ENCODE measurements at regions not wholly inside any gene's neighbourhood (a gene's known extent, or its start where the extent isn't known, plus 50 kb on each side); places are given as distances from the start of the nearest gene placed in this dataset.

DNA sequence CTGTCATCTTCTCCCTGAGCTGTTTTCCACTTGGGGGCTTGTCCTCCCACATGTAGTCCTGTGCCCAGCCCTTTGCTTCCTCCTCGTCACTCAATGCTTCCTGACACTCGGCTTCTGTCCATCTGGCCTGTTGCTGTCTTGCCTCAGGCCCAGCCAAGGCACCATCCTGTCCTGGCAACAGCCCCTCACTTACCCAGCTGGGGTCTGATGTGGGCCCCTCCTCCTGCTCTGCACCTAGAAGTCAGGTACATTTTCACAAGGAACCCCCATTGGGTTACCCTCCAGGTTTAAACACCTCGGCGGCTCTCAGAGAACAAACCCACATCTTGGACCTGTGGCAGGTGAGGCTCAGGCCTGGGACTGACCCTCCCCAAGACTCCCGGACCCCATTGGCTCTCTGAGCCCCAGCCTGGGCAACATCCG lies 784.8 kb downstream of the TBC1D22A start:
- H3K9me3 ChIP-seq = no peaks in the 10 kb centered on the region
- DNase-seq = no peak
- intact Hi-C loops (cut with DNase I) = no loop called here
- H3K27me3 ChIP-seq = peaks cover 0 to 37% (median 0%) of the 10 kb centered on the region in 4 donors
- H3K27ac ChIP-seq = no peak overlapping the region
- WGBS, 2 donors = 58 to 70% methylated on average over 3 to 4 of the region's 6 CpGs
- no peak for TF ChIP-seq POLR2A (IDR thresholded peaks at IDR 0.05)
- TF ChIP-seq, protein P1, sequence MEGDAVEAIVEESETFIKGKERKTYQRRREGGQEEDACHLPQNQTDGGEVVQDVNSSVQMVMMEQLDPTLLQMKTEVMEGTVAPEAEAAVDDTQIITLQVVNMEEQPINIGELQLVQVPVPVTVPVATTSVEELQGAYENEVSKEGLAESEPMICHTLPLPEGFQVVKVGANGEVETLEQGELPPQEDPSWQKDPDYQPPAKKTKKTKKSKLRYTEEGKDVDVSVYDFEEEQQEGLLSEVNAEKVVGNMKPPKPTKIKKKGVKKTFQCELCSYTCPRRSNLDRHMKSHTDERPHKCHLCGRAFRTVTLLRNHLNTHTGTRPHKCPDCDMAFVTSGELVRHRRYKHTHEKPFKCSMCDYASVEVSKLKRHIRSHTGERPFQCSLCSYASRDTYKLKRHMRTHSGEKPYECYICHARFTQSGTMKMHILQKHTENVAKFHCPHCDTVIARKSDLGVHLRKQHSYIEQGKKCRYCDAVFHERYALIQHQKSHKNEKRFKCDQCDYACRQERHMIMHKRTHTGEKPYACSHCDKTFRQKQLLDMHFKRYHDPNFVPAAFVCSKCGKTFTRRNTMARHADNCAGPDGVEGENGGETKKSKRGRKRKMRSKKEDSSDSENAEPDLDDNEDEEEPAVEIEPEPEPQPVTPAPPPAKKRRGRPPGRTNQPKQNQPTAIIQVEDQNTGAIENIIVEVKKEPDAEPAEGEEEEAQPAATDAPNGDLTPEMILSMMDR (IDR thresholded peaks at IDR 0.05) = no peak
- no peaks in the 10 kb centered on the region for H3K4me1 ChIP-seq
- H3K36me3 ChIP-seq = no peaks in the 10 kb centered on the region
- H3K4me3 ChIP-seq = no peak overlapping the region

DNA sequence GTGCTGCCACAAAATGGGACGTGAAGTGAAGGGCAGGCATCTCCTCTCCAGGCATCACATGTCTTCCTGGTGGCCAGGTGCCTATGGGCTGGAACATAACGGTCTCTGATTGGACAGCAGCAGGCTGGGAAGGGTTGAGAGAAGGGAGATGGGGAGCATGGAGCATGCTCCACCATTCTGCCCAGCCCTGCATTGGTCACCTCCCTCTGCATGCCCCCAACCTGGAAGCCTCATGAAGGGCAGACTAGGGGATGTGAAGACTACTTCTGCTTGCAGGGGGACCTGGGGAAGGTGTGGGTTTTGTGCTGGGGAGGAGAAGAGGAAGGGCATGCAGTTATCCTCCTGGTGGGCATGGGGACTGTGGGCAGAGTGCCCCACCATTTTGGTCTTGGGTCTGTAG lies 782.2 kb downstream of the TBC1D22A start:
- DNase-seq = no peak

DNA sequence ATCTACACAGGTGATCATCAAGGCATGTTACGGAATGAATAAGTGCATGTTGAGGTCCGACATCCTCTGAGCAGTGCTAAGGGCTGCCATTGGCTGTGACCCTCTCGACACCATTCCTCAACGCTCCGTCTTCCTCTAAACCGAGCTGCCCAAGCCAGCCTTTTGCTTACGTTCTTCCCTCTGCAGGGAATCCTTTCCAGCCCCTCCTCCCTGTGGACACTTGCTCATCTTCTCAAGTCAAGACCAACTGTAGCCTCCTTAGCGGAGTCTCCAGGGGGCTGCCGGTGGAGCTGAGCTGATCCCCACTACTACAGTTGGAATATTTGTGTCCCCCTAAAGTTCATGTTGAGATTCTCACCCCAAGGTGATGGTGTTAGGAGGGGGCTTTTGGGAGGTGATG lies 781.0 kb downstream of the TBC1D22A start:
- Histone ChIP-seq H3K4me3 (no peak overlapping the region), H3K27ac (no peak overlapping the region), H3K4me1 (no peaks in the 10 kb centered on the region), H3K27me3 (peaks cover 0 to 10% (median 0%) of the 10 kb centered on the region in 4 donors), H3K36me3 (no peaks in the 10 kb centered on the region), H3K9me3 (no peaks in the 10 kb centered on the region)
- DNase-seq = no peak
- TF ChIP-seq, protein P1 (IDR thresholded peaks at IDR 0.05) = no peak
- no peak for TF ChIP-seq POLR2A (IDR thresholded peaks at IDR 0.05)
- intact Hi-C loops (cut with DNase I) = no loop called here
- WGBS, 2 donors = 91 to 95% methylated on average over 8 to 9 of the region's 9 CpGs

More for the DNA sequence above, 782.2 kb downstream of the TBC1D22A start:
- Histone ChIP-seq H3K27ac (no peak overlapping the region), H3K36me3 (no peaks in the 10 kb centered on the region), H3K4me3 (no peak overlapping the region), H3K27me3 (peaks cover 0 to 12% (median 0%) of the 10 kb centered on the region in 4 donors), H3K4me1 (no peaks in the 10 kb centered on the region), H3K9me3 (no peaks in the 10 kb centered on the region)
- intact Hi-C loops (cut with DNase I) = no loop called here
- 55 to 59% methylated on average over 2 of the region's 2 CpGs for WGBS, 2 donors
- no peak for TF ChIP-seq POLR2A (IDR thresholded peaks at IDR 0.05)
- TF ChIP-seq, protein P1 (IDR thresholded peaks at IDR 0.05) = no peak

DNA sequence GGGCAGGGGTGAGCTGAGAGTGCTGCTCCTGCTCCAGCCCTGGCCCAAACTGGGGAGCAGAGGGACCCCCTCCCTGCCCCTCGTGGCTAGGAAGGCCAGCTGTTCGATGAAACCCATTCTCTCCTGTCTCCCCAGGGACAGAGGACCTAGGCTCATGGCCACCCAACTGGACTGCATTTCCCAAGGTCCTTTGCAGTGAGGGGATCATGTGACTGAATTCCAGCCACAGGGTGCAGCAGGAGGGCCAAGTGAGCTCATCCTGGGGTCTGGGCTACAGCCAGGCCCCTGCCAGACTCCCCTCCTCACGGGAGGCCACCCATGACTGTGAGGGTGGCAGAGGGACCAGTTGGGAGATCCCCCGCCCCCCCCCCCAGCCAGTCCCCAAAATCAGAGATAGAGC lies 777.6 kb downstream of the TBC1D22A start:
- H3K4me1 ChIP-seq = peaks cover 0 to 4% (median 1%) of the 10 kb centered on the region in 3 donors
- DNase-seq = no peak
- no peaks in the 10 kb centered on the region for H3K27me3 ChIP-seq
- intact Hi-C loops (cut with DNase I) = no loop called here
- H3K9me3 ChIP-seq = no peaks in the 10 kb centered on the region
- 80% methylated on average over 1 of the region's 4 CpGs; no CpG with 5 or more reads in 1 of the 2 donors for WGBS, 2 donors
- H3K36me3 ChIP-seq = no peaks in the 10 kb centered on the region
- TF ChIP-seq, protein P1 (IDR thresholded peaks at IDR 0.05) = no peak
- no peak for TF ChIP-seq POLR2A (IDR thresholded peaks at IDR 0.05)
- H3K4me3 ChIP-seq = no peak overlapping the region
- no peak overlapping the region for H3K27ac ChIP-seq

DNA sequence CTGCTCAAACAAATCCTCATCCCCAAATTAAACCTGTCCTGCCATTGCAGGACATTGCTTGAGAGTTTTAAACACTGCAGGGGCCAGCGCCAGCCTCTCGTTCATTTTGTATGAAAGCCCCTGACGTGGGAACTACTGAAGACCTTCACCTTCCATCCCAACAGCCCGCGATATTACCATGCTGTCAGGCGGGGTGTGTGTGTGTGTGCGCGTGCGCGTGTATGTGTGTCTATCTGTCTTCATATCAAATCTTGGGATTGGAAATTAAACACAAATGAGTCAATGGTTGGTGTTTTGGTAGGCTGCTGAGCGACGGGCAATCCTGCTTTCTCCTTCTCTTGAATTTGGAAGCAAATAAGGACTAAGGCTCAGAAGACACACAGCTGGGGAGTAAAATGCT lies 776.9 kb downstream of the TBC1D22A start:
- Histone ChIP-seq H3K36me3 (no peaks in the 10 kb centered on the region), H3K4me3 (no peak overlapping the region), H3K4me1 (peaks cover 0 to 11% (median 6%) of the 10 kb centered on the region in 3 donors), H3K27ac (no peak overlapping the region), H3K9me3 (no peaks in the 10 kb centered on the region), H3K27me3 (no peaks in the 10 kb centered on the region)
- no peak for DNase-seq
- TF ChIP-seq POLR2A (IDR thresholded peaks at IDR 0.05) = no peak
- TF ChIP-seq, protein P1 (IDR thresholded peaks at IDR 0.05) = no peak
- WGBS, 2 donors = 92% methylated on average over 12 of the region's 12 CpGs
- intact Hi-C loops (cut with DNase I) = no loop called here

Data from esophagus squamous epithelium (tissue), 5 donors.